Endothelial cell of umbilical vein (primary cell): ENCODE measurements at regions not wholly inside any gene's neighbourhood (a gene's known extent, or its start where the extent isn't known, plus 50 kb on each side); places are given as distances from the start of the nearest gene placed in this dataset.

Experiments
- BruUV-seq: library from RNA; stranded (reverse); fragments of 400-500 nt; replicated peaks from 2 replicates; lab custom pipeline; 2021; lab: Mats Ljungman, UMichigan
- CTCF ChIA-PET: fragments of 300-600, 350-600 bp; sonication (Branson Sonifier 250); formaldehyde crosslinking; loops from one replicate; lab custom pipeline; 2021; ENCODE audit warnings: antibody characterized with exemption, inconsistent platforms; lab: Charles Lee
- POLR2A ChIA-PET: fragments of 300-600, 350-600 bp; sonication (Branson Sonifier 250); formaldehyde crosslinking; loops from one replicate; lab custom pipeline; 2021; ENCODE audit warnings: antibody characterized with exemption, inconsistent platforms; lab: Charles Lee
- DNase-seq: peaks from one replicate; pipeline ENCODE4 v3.0.0-alpha.2; 2011; ENCODE audit warnings: low read depth, low spot score
- FAIRE-seq: peaks from 2 replicates; lab custom pipeline; 2011; peaks lifted over from hg19 to GRCh38; lab: Jason Lieb, UNC
- H2AFZ ChIP-seq: 2 replicates; pipeline ENCODE4 v1.6.0; 2012; ENCODE audit warnings: low read depth, low read length, control low read depth, inconsistent platforms
- H3K27ac ChIP-seq: 2 replicates; pipeline ENCODE4 v1.5.1; 2011; ENCODE audit warnings: low read depth, mild to moderate bottlenecking, control low read depth, low read length, moderate library complexity; ENCODE audit not compliant: insufficient read depth
- H3K27me3 ChIP-seq, 2 experiments: 2 replicates each; pipeline versions ENCODE4 v1.6.0 to v1.6.1; 2011; ENCODE audit warnings: low read length in 2 of 2, mixed read lengths in 1 of 2; ENCODE audit not compliant: control insufficient read depth in 2 of 2, insufficient read depth in 2 of 2
- H3K36me3 ChIP-seq, 2 experiments: 2 replicates in 1 of 2; 3 replicates in 1 of 2; pipeline ENCODE4 v1.5.1; 2011; ENCODE audit warnings: low read length in 2 of 2, mild to moderate bottlenecking in 1 of 2, moderate library complexity in 1 of 2; ENCODE audit not compliant: control insufficient read depth in 2 of 2, insufficient read depth in 2 of 2; ENCODE audit errors: extremely low read depth in 1 of 2
- H3K4me1 ChIP-seq: 3 replicates; pipeline ENCODE4 v1.5.1; 2011; ENCODE audit warnings: mild to moderate bottlenecking, low read length; ENCODE audit not compliant: control insufficient read depth, insufficient read depth; ENCODE audit errors: extremely low read depth
- H3K4me2 ChIP-seq: 2 replicates; pipeline ENCODE4 v1.6.1; 2011; ENCODE audit warnings: low read length, control low read depth, mixed read lengths; ENCODE audit not compliant: insufficient read depth
- H3K4me3 ChIP-seq, 3 experiments: fragments of 200-600 bp in 1 of 3; sonication (generic), shearing (Covaris generic) in 1 of 3; replicated peaks in 1 of 3; 2 replicates each; pipeline ENCODE4 v1.5.1; 2011 to 2016; ENCODE audit warnings: control low read depth in 3 of 3, low read length in 3 of 3, mild to moderate bottlenecking in 2 of 3, inconsistent platforms in 1 of 3, low read depth in 1 of 3, moderate library complexity in 1 of 3; ENCODE audit not compliant: insufficient read depth in 1 of 3
- H3K79me2 ChIP-seq: 2 replicates; pipeline ENCODE4 v1.6.0; 2012; ENCODE audit warnings: low read length, inconsistent platforms; ENCODE audit not compliant: control insufficient read depth, insufficient read depth
- H3K9ac ChIP-seq: replicated peaks from 2 replicates; pipeline ENCODE3; 2011; ENCODE audit warnings: low read length, control low read depth; ENCODE audit not compliant: insufficient read depth; ENCODE audit errors: extremely low read depth
- H3K9me1 ChIP-seq: replicated peaks from 3 replicates; pipeline ENCODE4 v1.6.0; 2011; ENCODE audit warnings: mild to moderate bottlenecking, low read length; ENCODE audit not compliant: control insufficient read depth, insufficient read depth; ENCODE audit errors: extremely low read depth
- H3K9me3 ChIP-seq: replicated peaks from 2 replicates; pipeline ENCODE4 v1.5.1; 2012; ENCODE audit warnings: low read length, inconsistent platforms; ENCODE audit not compliant: control insufficient read depth, insufficient read depth
- H4K20me1 ChIP-seq: replicated peaks from 2 replicates; pipeline ENCODE3; 2011; ENCODE audit warnings: mild to moderate bottlenecking, low read length; ENCODE audit not compliant: control insufficient read depth, insufficient read depth; ENCODE audit errors: extremely low read depth
- CTCF ChIP-seq, 2 donors: IDR thresholded peaks; 1 replicate in 1 of 2; 2 replicates in 1 of 2; pipeline ENCODE4 v1.5.1; 2011; ENCODE audit warnings: low read length in 2 of 2, mild to moderate bottlenecking in 2 of 2, moderate library complexity in 2 of 2, control low read depth in 1 of 2, inconsistent platforms in 1 of 2, low read depth in 1 of 2; ENCODE audit not compliant: insufficient read depth in 1 of 2; ENCODE audit errors: extremely low read depth in 1 of 2
- EZH2 ChIP-seq: IDR thresholded peaks from 2 replicates; pipeline ENCODE4 v1.6.1; 2012; ENCODE audit warnings: borderline replicate concordance, low read depth, mild to moderate bottlenecking, moderate library complexity, low read length, inconsistent platforms; ENCODE audit not compliant: severe bottlenecking
- FOS ChIP-seq: IDR thresholded peaks from 2 replicates; pipeline ENCODE4 v1.6.1; 2011; ENCODE audit warnings: mild to moderate bottlenecking, low read length, moderate library complexity, borderline replicate concordance; ENCODE audit not compliant: insufficient read depth
- GATA2 ChIP-seq: IDR thresholded peaks from 2 replicates; pipeline ENCODE4 v1.7.0; 2011; ENCODE audit warnings: low read depth, mild to moderate bottlenecking, moderate library complexity, mixed read lengths, low read length; ENCODE audit not compliant: insufficient read length, insufficient read depth
- MAX ChIP-seq: IDR thresholded peaks from 2 replicates; pipeline ENCODE4 v1.6.1; 2011; ENCODE audit not compliant: insufficient read depth, insufficient read length
- MYC ChIP-seq: IDR thresholded peaks from one replicate; pipeline ENCODE4 v1.6.1; 2011; ENCODE audit warnings: mild to moderate bottlenecking, low read depth, low read length
- POLR2A ChIP-seq: IDR thresholded peaks from 2 replicates; pipeline ENCODE4 v1.6.1; 2012; ENCODE audit warnings: low read depth, mild to moderate bottlenecking, control low read depth, low read length
- POLR2AphosphoS5 ChIP-seq: IDR thresholded peaks from 2 replicates; pipeline ENCODE4 v1.6.1; 2012; ENCODE audit warnings: low read depth, mild to moderate bottlenecking, control low read depth, low read length, moderate library complexity; ENCODE audit not compliant: insufficient read depth
- dilution Hi-C: fragments of 300-500 bp; cut with MboI; formaldehyde crosslinking; loops from one replicate; pipeline ENCODE4 v1.15.0; 2019; ENCODE audit warnings: low sequenced_read_pairs; ENCODE audit not compliant: extremely low pct_ligation_motif_present
- intact Hi-C: fragments of 100-400 bp; cut with micrococcal nuclease; formaldehyde crosslinking; loops from one replicate; pipeline ENCODE4 v1.10.0; 2022

GRCh38 chr12:70101064-70101463, 142.2 kb upstream of the CNOT2 start:
- Histone ChIP-seq H3K4me3 (no peak overlapping the region), H3K79me2 (no peaks in the 10 kb centered on the region), H3K27ac (no peak overlapping the region), H3K9ac (no peak overlapping the region), H3K9me1 (no peaks in the 10 kb centered on the region), H4K20me1 (no peaks in the 10 kb centered on the region), H3K27me3 (peaks cover 0 to 1% of the 10 kb centered on the region in 2 experiments), H3K36me3 (no peaks in the 10 kb centered on the region), H3K9me3 (no peaks in the 10 kb centered on the region), H3K4me2 (no peak overlapping the region), H3K4me1 (no peaks in the 10 kb centered on the region), H2AFZ (no peak overlapping the region)
- ChIA-PET CTCF (no interaction called here), POLR2A (no interaction called here)
- intact Hi-C loops (no loop called here), dilution Hi-C loops (no loop called here)
- no peak for FAIRE-seq
- BruUV-seq, result no TSS peak
- DNase-seq, result no peak
- TF ChIP-seq MYC (no peak), EZH2 (no peak), GATA2 (no peak), POLR2A (no peak), MAX (no peak), FOS (no peak), CTCF (IDR thresholded peaks at IDR 0.05; ENCODE audit: extremely low read depth in 1 of 2, insufficient read depth in 1 of 2, low read depth in 1 of 2, low read length in 2 of 2) (no peak), POLR2AphosphoS5 (no peak)
